Tibial nerve (tissue), 4 donors: ENCODE measurements at regions not wholly inside any gene's neighbourhood (a gene's known extent, or its start where the extent isn't known, plus 50 kb on each side); places are given as distances from the start of the nearest gene placed in this dataset.

ENCODE experiments used
- CTCF ChIP-seq, 5 experiments: fragments of 200-600 bp in 3 of 5; fragments of 450-650 bp in 2 of 5; sonication (generic) in 3 of 5; IDR thresholded peaks; one replicate each; pipeline ENCODE4 v1.5.1; 2016 to 2019; ENCODE audit warnings: antibody characterized with exemption in 5 of 5, mild to moderate bottlenecking in 3 of 5, moderate library complexity in 2 of 5
- EP300 ChIP-seq, 2 donors: sonication (generic); formaldehyde crosslinking; IDR thresholded peaks; one replicate each; pipeline ENCODE4 v1.6.1; 2017; ENCODE audit warnings: antibody characterized with exemption in 2 of 2, mild to moderate bottlenecking in 1 of 2
- POLR2A ChIP-seq, 2 donors: fragments of 450-650 bp; IDR thresholded peaks; one replicate each; pipeline ENCODE4 v1.6.1; 2017; ENCODE audit warnings: antibody characterized with exemption in 2 of 2, mild to moderate bottlenecking in 2 of 2, moderate library complexity in 2 of 2

GRCh38 chr3:159380891-159381290 lies 579.0 kb downstream of the MFSD1 start:
- no peak for TF ChIP-seq CTCF (IDR thresholded peaks at IDR 0.05)
- TF ChIP-seq POLR2A (IDR thresholded peaks at IDR 0.05) = no peak
- no peak for TF ChIP-seq EP300 (IDR thresholded peaks at IDR 0.05)
